Peyer's patch (tissue), 4 donors: ENCODE measurements at regions not wholly inside any gene's neighbourhood (a gene's known extent, or its start where the extent isn't known, plus 50 kb on each side); places are given as distances from the start of the nearest gene placed in this dataset.

Experiments
- CTCF ChIP-seq, 6 experiments: fragments of 450-650 bp in 4 of 6; fragments of 200-600 bp in 2 of 6; sonication (generic) in 1 of 6; IDR thresholded peaks; one replicate each; pipeline ENCODE4 v1.5.1; 2017 to 2019; ENCODE audit warnings: antibody characterized with exemption in 6 of 6, mild to moderate bottlenecking in 3 of 6, moderate library complexity in 1 of 6
- POLR2A ChIP-seq, 2 donors: fragments of 450-650 bp; IDR thresholded peaks; one replicate each; pipeline ENCODE4 v1.5.1; 2017; ENCODE audit warnings: antibody characterized with exemption in 2 of 2, mild to moderate bottlenecking in 2 of 2, moderate library complexity in 2 of 2

DNA sequence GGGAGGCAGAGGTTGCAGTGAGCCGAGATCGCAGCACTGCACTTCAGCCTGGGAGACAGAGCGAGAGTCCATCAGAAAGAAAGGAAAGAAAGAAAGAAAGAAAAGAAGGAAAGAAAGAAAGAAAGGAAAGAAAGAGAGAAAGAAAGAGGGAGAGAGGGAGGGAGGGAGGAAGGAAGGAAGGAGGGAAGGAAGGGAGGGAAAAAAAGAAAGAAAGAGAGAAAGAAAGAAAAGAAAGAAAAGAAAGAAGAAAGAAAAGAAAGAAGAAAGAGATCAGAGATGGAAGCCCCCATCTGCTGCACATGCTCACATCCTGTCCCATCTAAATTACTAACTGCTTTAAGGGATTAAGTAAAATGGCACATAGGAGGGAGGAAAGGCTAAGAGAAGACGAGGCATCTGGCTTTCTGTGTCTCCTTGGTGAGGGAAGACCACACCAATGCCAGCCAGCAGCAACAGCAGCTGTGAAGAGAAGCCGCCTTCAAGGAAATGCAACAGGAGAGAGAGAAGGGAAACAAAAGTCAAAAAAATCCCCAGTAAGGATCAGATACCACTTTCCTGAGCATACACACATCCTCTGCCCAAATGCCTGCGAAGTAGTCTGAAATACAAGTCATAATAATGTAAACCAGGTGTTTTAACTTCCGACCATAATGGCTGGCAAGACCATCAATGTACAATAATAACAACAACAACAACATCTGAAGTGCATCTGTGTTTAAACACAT, 300.2 kb upstream of the JARID2 start:
- TF ChIP-seq CTCF (IDR thresholded peaks at IDR 0.05): no peak
- TF ChIP-seq POLR2A (IDR thresholded peaks at IDR 0.05): no peak
